Liver (tissue), 8 donors: ENCODE measurements at regions not wholly inside any gene's neighbourhood (a gene's known extent, or its start where the extent isn't known, plus 50 kb on each side); places are given as distances from the start of the nearest gene placed in this dataset.

Experiments used
- DNase-seq: peaks from one replicate; pipeline ENCODE4 v3.0.0-alpha.2; 2017; ENCODE audit warnings: low spot score
- H3K27ac ChIP-seq, 2 donors: one replicate each; pipeline ENCODE4 v1.7.0; 2013; ENCODE audit warnings: inconsistent platforms in 2 of 2, low read length in 2 of 2, control low read depth in 1 of 2, low read depth in 1 of 2, mild to moderate bottlenecking in 1 of 2
- H3K27me3 ChIP-seq, 4 donors: one replicate each; pipeline versions ENCODE4 v1.6.1 to v1.7.0; 2013; ENCODE audit warnings: low read length in 3 of 4, inconsistent platforms in 1 of 4, mild to moderate bottlenecking in 1 of 4, moderate library complexity in 1 of 4; ENCODE audit not compliant: control insufficient read depth in 4 of 4, insufficient read depth in 4 of 4
- H3K36me3 ChIP-seq, 4 donors: one replicate each; pipeline versions ENCODE4 v1.6.1 to v1.7.0; 2013; ENCODE audit warnings: low read length in 3 of 4, mild to moderate bottlenecking in 3 of 4, low read depth in 1 of 4, moderate library complexity in 1 of 4; ENCODE audit not compliant: control insufficient read depth in 4 of 4, insufficient read depth in 3 of 4
- H3K4me1 ChIP-seq, 4 donors: one replicate each; pipeline versions ENCODE4 v1.6.1 to v1.7.0; 2013; ENCODE audit warnings: low read length in 3 of 4, mild to moderate bottlenecking in 3 of 4, moderate library complexity in 1 of 4; ENCODE audit not compliant: control insufficient read depth in 4 of 4, insufficient read depth in 4 of 4
- H3K4me3 ChIP-seq, 3 donors: one replicate each; pipeline versions ENCODE4 v1.6.1 to v1.7.0; 2013; ENCODE audit warnings: low read length in 3 of 3, control low read depth in 1 of 3, low read depth in 1 of 3, mild to moderate bottlenecking in 1 of 3
- H3K9ac ChIP-seq, 2 donors: one replicate each; pipeline ENCODE4 v1.7.0; 2013; ENCODE audit warnings: low read length in 2 of 2, mild to moderate bottlenecking in 2 of 2, moderate library complexity in 2 of 2, control low read depth in 1 of 2, low read depth in 1 of 2
- H3K9me3 ChIP-seq, 4 donors: one replicate each; pipeline versions ENCODE4 v1.6.1 to v1.7.0; 2013; ENCODE audit warnings: low read length in 3 of 4; ENCODE audit not compliant: control insufficient read depth in 4 of 4
- ATF3 ChIP-seq: IDR thresholded peaks from 2 replicates; pipeline ENCODE4 v1.6.1; 2016; ENCODE audit warnings: antibody characterized with exemption
- CTCF ChIP-seq: fragments of 150-350 bp; IDR thresholded peaks from 2 replicates; pipeline ENCODE4 v1.5.1; 2017; ENCODE audit warnings: improper control_type of control experiment, low read depth, low read length; ENCODE audit not compliant: missing input control
- FOXA1 ChIP-seq: IDR thresholded peaks from 2 replicates; pipeline ENCODE4 v1.6.1; 2016; ENCODE audit warnings: antibody characterized with exemption
- FOXA2 ChIP-seq: IDR thresholded peaks from 2 replicates; pipeline ENCODE4 v1.6.1; 2016; ENCODE audit warnings: antibody characterized with exemption
- GABPA ChIP-seq, 2 donors: IDR thresholded peaks in 1 of 2; conservative IDR thresholded peaks in 1 of 2; 2 replicates each; pipeline ENCODE4 v1.6.1; 2016; ENCODE audit warnings: antibody characterized with exemption in 2 of 2, mild to moderate bottlenecking in 1 of 2, moderate library complexity in 1 of 2
- HNF4A ChIP-seq, 2 donors: conservative IDR thresholded peaks; 2 replicates each; pipeline ENCODE4 v1.6.1; 2016; ENCODE audit warnings: antibody characterized with exemption in 2 of 2, mild to moderate bottlenecking in 2 of 2
- HNF4G ChIP-seq: IDR thresholded peaks from 2 replicates; pipeline ENCODE4 v1.6.1; 2016; ENCODE audit warnings: antibody characterized with exemption
- NR2F2 ChIP-seq: IDR thresholded peaks from 2 replicates; pipeline ENCODE4 v1.6.1; 2016; ENCODE audit warnings: antibody characterized with exemption
- RXRA ChIP-seq, 2 donors: IDR thresholded peaks; 2 replicates each; pipeline ENCODE4 v1.6.1; 2017 to 2018; ENCODE audit warnings: antibody characterized with exemption in 2 of 2, mild to moderate bottlenecking in 1 of 2
- SP1 ChIP-seq: IDR thresholded peaks from 2 replicates; pipeline ENCODE4 v1.6.1; 2018; ENCODE audit warnings: antibody characterized with exemption, mild to moderate bottlenecking
- TAF1 ChIP-seq: conservative IDR thresholded peaks from 2 replicates; pipeline ENCODE4 v1.6.1; 2016; ENCODE audit warnings: antibody characterized with exemption, mild to moderate bottlenecking
- YY1 ChIP-seq: IDR thresholded peaks from 2 replicates; pipeline ENCODE4 v1.6.1; 2016; ENCODE audit warnings: antibody characterized with exemption, mild to moderate bottlenecking
- ZBTB33 ChIP-seq: IDR thresholded peaks from 2 replicates; pipeline ENCODE4 v1.6.1; 2016; ENCODE audit warnings: antibody characterized with exemption
- whole genome bisulfite sequencing: extraction: QIAGEN DNeasy Blood & Tissue Kit; methylation state at CpG from one replicate; pipeline ENCODE4 v1.1.7; 2013; 5-methylcytosine and 5-hydroxymethylcytosine counted together
- TF ChIP-seq, protein P1 (sequence below): IDR thresholded peaks from 2 replicates; pipeline ENCODE4 v1.6.1; 2016; ENCODE audit warnings: antibody characterized with exemption
- TF ChIP-seq, protein P2 (sequence below): IDR thresholded peaks from 2 replicates; pipeline ENCODE4 v1.6.1; 2016; ENCODE audit warnings: antibody characterized with exemption, mild to moderate bottlenecking
- donor health status: healthy.
- donor health status: healthy.
- donor health status: healthy.
- donor health status: healthy.
- donor health status: healthy.

DNA sequence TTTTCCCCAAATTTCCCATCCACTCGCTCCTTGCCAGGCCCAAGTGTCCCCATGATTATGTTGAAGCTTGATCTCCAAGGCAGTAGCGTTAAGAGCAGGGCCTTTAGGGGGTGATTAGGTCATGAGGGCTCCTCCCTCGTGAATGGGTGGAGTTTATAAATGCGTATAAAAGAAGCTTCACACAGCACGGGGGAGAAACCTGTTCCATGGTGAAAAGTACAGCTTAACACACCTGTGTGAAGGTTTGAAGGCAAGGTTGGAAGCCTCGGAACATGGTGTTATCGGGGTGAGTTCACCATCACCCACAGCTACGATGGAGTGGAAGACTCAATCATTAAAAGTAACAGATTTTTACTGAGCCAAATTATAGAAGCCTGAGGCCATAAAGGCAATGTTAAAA lies 137.4 kb upstream of the ALKAL2 start (continued):
- TF ChIP-seq CTCF (no peak), FOXA2 (no peak), TAF1 (no peak), HNF4A (conservative IDR thresholded peaks at IDR 0.05) (no peak), NR2F2 (no peak), SP1 (no peak), YY1 (no peak)

GRCh38 chr2:424306-425171 lies 136.6 kb upstream of the ALKAL2 start:
- Histone ChIP-seq H3K4me1 (no peaks in the 10 kb centered on the region), H3K27me3 (peaks cover 0 to 3% (median 0%) of the 10 kb centered on the region in 4 donors), H3K27ac (no peak overlapping the region), H3K9me3 (no peaks in the 10 kb centered on the region), H3K9ac (no peak overlapping the region), H3K36me3 (no peaks in the 10 kb centered on the region), H3K4me3 (no peak overlapping the region)
- TF ChIP-seq ZBTB33 = no peak
- TF ChIP-seq, protein P1, sequence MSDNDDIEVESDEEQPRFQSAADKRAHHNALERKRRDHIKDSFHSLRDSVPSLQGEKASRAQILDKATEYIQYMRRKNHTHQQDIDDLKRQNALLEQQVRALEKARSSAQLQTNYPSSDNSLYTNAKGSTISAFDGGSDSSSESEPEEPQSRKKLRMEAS = no peak
- TF ChIP-seq GABPA (IDR thresholded peaks at IDR 0.05 in 1 of 2, conservative IDR thresholded peaks at IDR 0.05 in 1 of 2) = no peak
- TF ChIP-seq, protein P2, sequence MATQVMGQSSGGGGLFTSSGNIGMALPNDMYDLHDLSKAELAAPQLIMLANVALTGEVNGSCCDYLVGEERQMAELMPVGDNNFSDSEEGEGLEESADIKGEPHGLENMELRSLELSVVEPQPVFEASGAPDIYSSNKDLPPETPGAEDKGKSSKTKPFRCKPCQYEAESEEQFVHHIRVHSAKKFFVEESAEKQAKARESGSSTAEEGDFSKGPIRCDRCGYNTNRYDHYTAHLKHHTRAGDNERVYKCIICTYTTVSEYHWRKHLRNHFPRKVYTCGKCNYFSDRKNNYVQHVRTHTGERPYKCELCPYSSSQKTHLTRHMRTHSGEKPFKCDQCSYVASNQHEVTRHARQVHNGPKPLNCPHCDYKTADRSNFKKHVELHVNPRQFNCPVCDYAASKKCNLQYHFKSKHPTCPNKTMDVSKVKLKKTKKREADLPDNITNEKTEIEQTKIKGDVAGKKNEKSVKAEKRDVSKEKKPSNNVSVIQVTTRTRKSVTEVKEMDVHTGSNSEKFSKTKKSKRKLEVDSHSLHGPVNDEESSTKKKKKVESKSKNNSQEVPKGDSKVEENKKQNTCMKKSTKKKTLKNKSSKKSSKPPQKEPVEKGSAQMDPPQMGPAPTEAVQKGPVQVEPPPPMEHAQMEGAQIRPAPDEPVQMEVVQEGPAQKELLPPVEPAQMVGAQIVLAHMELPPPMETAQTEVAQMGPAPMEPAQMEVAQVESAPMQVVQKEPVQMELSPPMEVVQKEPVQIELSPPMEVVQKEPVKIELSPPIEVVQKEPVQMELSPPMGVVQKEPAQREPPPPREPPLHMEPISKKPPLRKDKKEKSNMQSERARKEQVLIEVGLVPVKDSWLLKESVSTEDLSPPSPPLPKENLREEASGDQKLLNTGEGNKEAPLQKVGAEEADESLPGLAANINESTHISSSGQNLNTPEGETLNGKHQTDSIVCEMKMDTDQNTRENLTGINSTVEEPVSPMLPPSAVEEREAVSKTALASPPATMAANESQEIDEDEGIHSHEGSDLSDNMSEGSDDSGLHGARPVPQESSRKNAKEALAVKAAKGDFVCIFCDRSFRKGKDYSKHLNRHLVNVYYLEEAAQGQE = no peak
- TF ChIP-seq HNF4A (conservative IDR thresholded peaks at IDR 0.05) = no peak
- TF ChIP-seq RXRA (IDR thresholded peaks at IDR 0.05) = no peak
- no peak for TF ChIP-seq ATF3
- TF ChIP-seq FOXA1 = no peak
- no peak for TF ChIP-seq CTCF
- no peak for TF ChIP-seq HNF4G
- TF ChIP-seq SP1 = no peak
- 81% methylated on average over 20 of the region's 20 CpGs for WGBS
- DNase-seq = no peak
